ENCODE measurements at regions not wholly inside any gene's neighbourhood (a gene's known extent, or its start where the extent isn't known, plus 50 kb on each side); places are given as distances from the start of the nearest gene placed in this dataset.

- H4K20me1 ChIP-seq (replicated peaks; ENCODE audit: control insufficient read depth, insufficient read depth, low read length), result 0 out of 2 replicates have a peak, but pooled peaks cover 4% of the 10 kb centered on the region
- intact Hi-C loops (cut with micrococcal nuclease) (no loop called here), in situ Hi-C loops (cut with MboI) (no loop called here)
- BruUV-seq (replicated peaks), result no TSS peak
- no peak overlapping the region for H2AFZ ChIP-seq (ENCODE audit: low read depth, low read length)
- 5% methylated on average over 10 of the region's 10 CpGs for WGBS (ENCODE audit: insufficient coverage, low coverage, missing lambda C conversion rate)
- no peaks in the 10 kb centered on the region for H3K9me1 ChIP-seq (ENCODE audit: control insufficient read depth, insufficient read depth, low read length)
- ATAC-seq (no peak), FAIRE-seq (no peak), DNase-seq (ENCODE audit: extremely low read depth in 1 of 4, low spot score in 3 of 4) (no peak)
- H3K9ac ChIP-seq (ENCODE audit: insufficient read depth in 1 of 2, low read depth in 2 of 2, low read length in 2 of 2), result no peak overlapping the region
- no peaks in the 10 kb centered on the region for H3K9me3 ChIP-seq (replicated peaks; ENCODE audit: control insufficient read depth, insufficient read depth, low read depth, low read length)
- H3K79me2 ChIP-seq (ENCODE audit: control insufficient read depth, insufficient read depth, low read length), result no peaks in the 10 kb centered on the region
- no peak overlapping the region for H3K4me3 ChIP-seq
- no peak overlapping the region for H3K4me2 ChIP-seq (ENCODE audit: insufficient read depth, low read length)
- peaks cover 0 to 5% of the 10 kb centered on the region in 2 experiments; a peak in 4 of 5 replicates for H3K4me1 ChIP-seq (replicated peaks in 1 of 2; ENCODE audit: control insufficient read depth in 2 of 2, insufficient read depth in 2 of 2, low read length in 2 of 2)
- H3K27me3 ChIP-seq (ENCODE audit: control insufficient read depth in 2 of 2, insufficient read depth in 2 of 2, low read length in 2 of 2), result peaks cover 6 to 48% of the 10 kb centered on the region in 2 experiments; a peak in 3 of 5 replicates
- no peaks in the 10 kb centered on the region for H3K36me3 ChIP-seq (ENCODE audit: control insufficient read depth, insufficient read depth, low read length)
- H3K27ac ChIP-seq (ENCODE audit: extremely low read depth, low read depth, low read length), result no peak overlapping the region
- ChIA-PET POLR2A (no interaction called here), CTCF (ENCODE audit: low intra/inter-chr PET ratio) (no interaction called here)
- TF ChIP-seq ZNF280A (IDR thresholded peaks at IDR 0.05; ENCODE audit: low read depth, partially characterized antibody) (no peak), CBFB (CRISPR knock-in tag; IDR thresholded peaks at IDR 0.05) (no peak), SUPT5H (IDR thresholded peaks at IDR 0.05) (no peak), USF1 (CRISPR knock-in tag; IDR thresholded peaks at IDR 0.05) (no peak), CAMTA2 (CRISPR knock-in tag; conservative IDR thresholded peaks at IDR 0.05) (no peak), ZNF644 (tag; IDR thresholded peaks at IDR 0.05; ENCODE audit: low read depth) (no peak), RBM22 (IDR thresholded peaks at IDR 0.05; ENCODE audit: low read depth, low read length, poor library complexity, severe bottlenecking) (no peak), TCFL5 (CRISPR knock-in tag; conservative IDR thresholded peaks at IDR 0.05) (no peak), STAT5B (CRISPR knock-in tag; IDR thresholded peaks at IDR 0.05) (no peak), RFX1 (IDR thresholded peaks at IDR 0.05) (no peak), MTA3 (IDR thresholded peaks at IDR 0.05; ENCODE audit: borderline replicate concordance) (no peak), CREB3L1 (IDR thresholded peaks at IDR 0.05; ENCODE audit: borderline replicate concordance, low read depth) (no peak), NONO (IDR thresholded peaks at IDR 0.05; ENCODE audit: low read depth in 2 of 2, low read length in 1 of 2) (no peak)
These were observed 72.5 kb upstream of the TLE3 start for GRCh38 chr15:70170096-70170699.
